Astrocyte (in vitro differentiated cells and primary cell): ENCODE measurements at regions not wholly inside any gene's neighbourhood (a gene's known extent, or its start where the extent isn't known, plus 50 kb on each side); places are given as distances from the start of the nearest gene placed in this dataset.
"Not testable (repeated sequence)": the region's sequence is repeated elsewhere in the genome, so short reads cannot be mapped to it uniquely, and the experiment has no call there.

Source experiments
- DNase-seq: peaks from one replicate; pipeline ENCODE4 v3.0.0-alpha.2; 2010; ENCODE audit warnings: low read depth
- FAIRE-seq: peaks from 2 replicates; lab custom pipeline; 2011; peaks lifted over from hg19 to GRCh38; lab: Jason Lieb, UNC
- H2AFZ ChIP-seq: 2 replicates; pipeline ENCODE4 v1.6.0; 2012; ENCODE audit warnings: low read depth, low read length, inconsistent platforms
- H3K27ac ChIP-seq: 2 replicates; pipeline ENCODE4 v1.5.1; 2011; ENCODE audit warnings: low read depth, low read length, inconsistent platforms
- H3K27me3 ChIP-seq: 2 replicates; pipeline ENCODE4 v1.6.0; 2011; ENCODE audit warnings: low read length, inconsistent platforms; ENCODE audit not compliant: insufficient read depth
- H3K36me3 ChIP-seq: 2 replicates; pipeline ENCODE4 v1.5.1; 2011; ENCODE audit warnings: low read length, inconsistent platforms; ENCODE audit not compliant: insufficient read depth
- H3K4me1 ChIP-seq: 2 replicates; pipeline ENCODE4 v1.5.1; 2011; ENCODE audit warnings: low read length, inconsistent platforms; ENCODE audit not compliant: insufficient read depth
- H3K4me2 ChIP-seq: 2 replicates; pipeline ENCODE4 v1.6.0; 2012; ENCODE audit warnings: low read length, inconsistent platforms
- H3K4me3 ChIP-seq: 2 replicates; pipeline ENCODE4 v1.5.1; 2011; ENCODE audit warnings: low read depth, mild to moderate bottlenecking, low read length, inconsistent platforms; ENCODE audit not compliant: insufficient read depth
- H3K79me2 ChIP-seq: 2 replicates; pipeline ENCODE4 v1.6.0; 2012; ENCODE audit warnings: mild to moderate bottlenecking, low read length, inconsistent platforms; ENCODE audit not compliant: insufficient read depth
- H3K9ac ChIP-seq: 2 replicates; pipeline ENCODE4 v1.6.0; 2012; ENCODE audit warnings: mild to moderate bottlenecking, low read length, inconsistent platforms
- H3K9me3 ChIP-seq: 2 replicates; pipeline ENCODE4 v1.5.1; 2012; ENCODE audit warnings: low read depth, mild to moderate bottlenecking, low read length, inconsistent platforms; ENCODE audit not compliant: insufficient read depth
- H4K20me1 ChIP-seq: 2 replicates; pipeline ENCODE4 v1.6.0; 2012; ENCODE audit warnings: low read length, inconsistent platforms; ENCODE audit not compliant: insufficient read depth
- H3K27ac Mint-ChIP-seq: one replicate; pipeline ENCODE4 v1.8.0; 2021; ENCODE audit warnings: mild to moderate bottlenecking, mixed read lengths; ENCODE audit not compliant: unreplicated experiment
- H3K27me3 Mint-ChIP-seq: one replicate; pipeline ENCODE4 v1.8.0; 2021; ENCODE audit warnings: low read depth, mixed read lengths; ENCODE audit not compliant: unreplicated experiment
- H3K36me3 Mint-ChIP-seq: one replicate; pipeline ENCODE4 v1.8.0; 2021; ENCODE audit warnings: low read depth, mixed read lengths; ENCODE audit not compliant: unreplicated experiment
- H3K4me1 Mint-ChIP-seq: one replicate; pipeline ENCODE4 v1.8.0; 2021; ENCODE audit warnings: low read depth, mixed read lengths; ENCODE audit not compliant: unreplicated experiment
- H3K4me3 Mint-ChIP-seq: one replicate; pipeline ENCODE4 v1.8.0; 2021; ENCODE audit warnings: mild to moderate bottlenecking, moderate library complexity, mixed read lengths; ENCODE audit not compliant: unreplicated experiment
- H3K9me3 Mint-ChIP-seq: one replicate; pipeline ENCODE4 v1.8.0; 2021; ENCODE audit warnings: mild to moderate bottlenecking, mixed read lengths; ENCODE audit not compliant: unreplicated experiment
- EZH2 ChIP-seq: IDR thresholded peaks from 2 replicates; pipeline ENCODE4 v1.6.1; 2012; ENCODE audit warnings: mild to moderate bottlenecking, low read length, inconsistent platforms; ENCODE audit not compliant: insufficient read depth
- TF ChIP-seq, protein P1 (sequence below): IDR thresholded peaks from 2 replicates; pipeline ENCODE4 v1.5.1; 2011; ENCODE audit warnings: low read depth, mild to moderate bottlenecking, inconsistent platforms, low read length, moderate library complexity; ENCODE audit not compliant: insufficient read depth

DNA sequence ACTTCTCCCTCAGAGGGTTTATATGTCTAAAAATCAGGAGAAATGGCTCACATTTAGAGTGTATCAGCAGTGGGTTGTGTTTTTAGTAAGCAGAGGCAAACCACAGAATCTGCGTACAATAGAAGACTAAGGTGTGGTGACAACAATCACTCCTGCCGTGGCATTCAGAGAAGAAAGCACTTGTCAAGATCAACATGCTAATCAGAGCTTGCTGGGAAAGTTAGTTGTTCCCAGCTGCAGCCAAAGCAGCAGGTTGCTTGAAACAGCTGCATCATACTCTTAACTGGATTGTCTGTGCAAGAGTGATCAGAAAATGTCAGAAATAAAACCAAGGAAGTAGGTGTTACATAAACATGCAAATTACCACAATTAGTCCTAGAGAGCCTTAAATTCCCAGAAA, 616.4 kb downstream of the CDH8 start:
- H3K9me3 Mint-ChIP-seq: no peaks in the 10 kb centered on the region
- H3K9ac ChIP-seq: no peak overlapping the region
- no peaks in the 10 kb centered on the region for H3K36me3 Mint-ChIP-seq
- H4K20me1 ChIP-seq: no peaks in the 10 kb centered on the region
- H3K4me2 ChIP-seq: no peak overlapping the region
- no peaks in the 10 kb centered on the region for H3K9me3 ChIP-seq
- H3K27ac ChIP-seq: no peak overlapping the region
- no peaks in the 10 kb centered on the region for H3K79me2 ChIP-seq
- H3K4me3 Mint-ChIP-seq: no peak overlapping the region
- H3K27me3 Mint-ChIP-seq: no peaks in the 10 kb centered on the region
- no peak overlapping the region for H2AFZ ChIP-seq
- DNase-seq (no peak), FAIRE-seq (no peak)
- H3K4me1 Mint-ChIP-seq: no peaks in the 10 kb centered on the region
- no peaks in the 10 kb centered on the region for H3K4me1 ChIP-seq
- no peaks in the 10 kb centered on the region for H3K36me3 ChIP-seq
- no peak for TF ChIP-seq EZH2
- TF ChIP-seq, protein P1, sequence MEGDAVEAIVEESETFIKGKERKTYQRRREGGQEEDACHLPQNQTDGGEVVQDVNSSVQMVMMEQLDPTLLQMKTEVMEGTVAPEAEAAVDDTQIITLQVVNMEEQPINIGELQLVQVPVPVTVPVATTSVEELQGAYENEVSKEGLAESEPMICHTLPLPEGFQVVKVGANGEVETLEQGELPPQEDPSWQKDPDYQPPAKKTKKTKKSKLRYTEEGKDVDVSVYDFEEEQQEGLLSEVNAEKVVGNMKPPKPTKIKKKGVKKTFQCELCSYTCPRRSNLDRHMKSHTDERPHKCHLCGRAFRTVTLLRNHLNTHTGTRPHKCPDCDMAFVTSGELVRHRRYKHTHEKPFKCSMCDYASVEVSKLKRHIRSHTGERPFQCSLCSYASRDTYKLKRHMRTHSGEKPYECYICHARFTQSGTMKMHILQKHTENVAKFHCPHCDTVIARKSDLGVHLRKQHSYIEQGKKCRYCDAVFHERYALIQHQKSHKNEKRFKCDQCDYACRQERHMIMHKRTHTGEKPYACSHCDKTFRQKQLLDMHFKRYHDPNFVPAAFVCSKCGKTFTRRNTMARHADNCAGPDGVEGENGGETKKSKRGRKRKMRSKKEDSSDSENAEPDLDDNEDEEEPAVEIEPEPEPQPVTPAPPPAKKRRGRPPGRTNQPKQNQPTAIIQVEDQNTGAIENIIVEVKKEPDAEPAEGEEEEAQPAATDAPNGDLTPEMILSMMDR: no peak
- H3K4me3 ChIP-seq: no peak overlapping the region
- no peaks in the 10 kb centered on the region for H3K27me3 ChIP-seq
- no peak overlapping the region for H3K27ac Mint-ChIP-seq

- not testable (repeated sequence) for H3K27ac Mint-ChIP-seq, H3K9me3 Mint-ChIP-seq
Measured at GRCh38 chr16:61418802-61419201, 617.4 kb downstream of the CDH8 start.

DNA sequence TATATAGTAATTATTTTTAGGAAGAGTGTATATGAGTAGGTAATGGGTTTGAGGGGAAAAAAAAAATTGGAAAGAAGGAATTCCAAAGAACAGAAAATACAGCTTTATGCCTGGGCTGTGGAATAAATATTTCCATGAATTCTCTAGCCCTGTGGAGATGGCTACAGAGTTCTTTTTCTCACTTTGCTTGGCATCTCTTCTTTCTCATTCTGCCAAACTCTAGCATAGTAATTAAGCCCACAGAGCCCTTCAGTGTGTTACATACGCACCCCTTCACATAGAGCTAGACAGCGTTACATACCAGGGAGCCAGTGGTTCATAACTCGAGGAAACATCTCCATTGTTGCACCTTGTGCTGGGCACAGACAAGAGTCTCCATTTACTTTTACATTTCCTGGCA, 621.1 kb downstream of the CDH8 start:
- Histone ChIP-seq H3K4me1 (no peaks in the 10 kb centered on the region), H4K20me1 (no peaks in the 10 kb centered on the region), H3K27me3 (no peaks in the 10 kb centered on the region), H3K4me3 (no peak overlapping the region), H3K36me3 (no peaks in the 10 kb centered on the region), H3K4me2 (no peak overlapping the region), H3K79me2 (no peaks in the 10 kb centered on the region), H2AFZ (no peak overlapping the region), H3K9me3 (no peaks in the 10 kb centered on the region), H3K9ac (no peak overlapping the region), H3K27ac (no peak overlapping the region)
- Mint-ChIP-seq H3K36me3 (no peaks in the 10 kb centered on the region), H3K27ac (no peak overlapping the region), H3K27me3 (no peaks in the 10 kb centered on the region), H3K9me3 (no peaks in the 10 kb centered on the region), H3K4me1 (no peaks in the 10 kb centered on the region), H3K4me3 (no peak overlapping the region)
- TF ChIP-seq, protein P1: no peak
- no peak for TF ChIP-seq EZH2
- no peak for FAIRE-seq
- no peak for DNase-seq

More at GRCh38 chr16:61418802-61419201, 617.4 kb downstream of the CDH8 start:
- not testable (repeated sequence) for H3K27me3 ChIP-seq, H3K9me3 ChIP-seq, H4K20me1 ChIP-seq, H3K4me1 Mint-ChIP-seq, DNase-seq, H3K4me2 ChIP-seq, H3K36me3 Mint-ChIP-seq, H3K4me3 Mint-ChIP-seq, H3K9ac ChIP-seq, H3K79me2 ChIP-seq, FAIRE-seq, H3K4me3 ChIP-seq, H3K36me3 ChIP-seq, H2AFZ ChIP-seq, H3K27me3 Mint-ChIP-seq, H3K4me1 ChIP-seq, H3K27ac ChIP-seq
